ENCODE measurements at regions not wholly inside any gene's neighbourhood (a gene's known extent, or its start where the extent isn't known, plus 50 kb on each side); places are given as distances from the start of the nearest gene placed in this dataset.

- no peaks in the 10 kb centered on the region for H4K20me1 ChIP-seq (ENCODE audit: insufficient read depth, low read length, poor library complexity, severe bottlenecking)
- no peak overlapping the region for H3K9ac ChIP-seq (ENCODE audit: low read depth, low read length, poor library complexity, severe bottlenecking)
- no peak overlapping the region for H3K4me2 ChIP-seq (ENCODE audit: low read depth, low read length, poor library complexity, severe bottlenecking)
- no peaks in the 10 kb centered on the region for H3K9me3 ChIP-seq (ENCODE audit: insufficient read depth, low read depth, low read length)
- H3K4me1 ChIP-seq (ENCODE audit: insufficient read depth, low read length, poor library complexity, severe bottlenecking) = no peaks in the 10 kb centered on the region
- no peak overlapping the region for H3K4me3 ChIP-seq (ENCODE audit: low read length, poor library complexity, severe bottlenecking)
- H3F3A ChIP-seq (ENCODE audit: low read depth) = no peaks in the 10 kb centered on the region
- H3K79me2 ChIP-seq (ENCODE audit: insufficient read depth, low read length) = no peaks in the 10 kb centered on the region
- no peaks in the 10 kb centered on the region for H3K9me2 ChIP-seq (replicated peaks; ENCODE audit: low read depth, low read length)
- no peaks in the 10 kb centered on the region for H3K36me3 ChIP-seq (ENCODE audit: insufficient read depth, low read length)
- H2AFZ ChIP-seq (ENCODE audit: low read length) = no peak overlapping the region
- TF ChIP-seq EZH2phosphoT487 (IDR thresholded peaks at IDR 0.05; ENCODE audit: borderline replicate concordance) = no peak
- TF ChIP-seq CTCF (conservative IDR thresholded peaks at IDR 0.05; ENCODE audit: low read length) = no peak
- no peaks in the 10 kb centered on the region for H3K27me3 ChIP-seq (ENCODE audit: insufficient read depth, low read length, poor library complexity, severe bottlenecking)
Measured at GRCh38 chr2:220849433-220849832, 722.7 kb downstream of the EPHA4 start.

GRCh38 chr2:220850116-220850515 is 722.0 kb downstream of the EPHA4 start:
- no peak overlapping the region for H2AFZ ChIP-seq (ENCODE audit: low read length)
- no peak for TF ChIP-seq EZH2phosphoT487 (IDR thresholded peaks at IDR 0.05; ENCODE audit: borderline replicate concordance)
- TF ChIP-seq CTCF (conservative IDR thresholded peaks at IDR 0.05; ENCODE audit: low read length) = no peak
- H3K36me3 ChIP-seq (ENCODE audit: insufficient read depth, low read length) = no peaks in the 10 kb centered on the region

GRCh38 chr2:220855296-220855695 is 716.8 kb downstream of the EPHA4 start:
- no peaks in the 10 kb centered on the region for H3K9me3 ChIP-seq (ENCODE audit: insufficient read depth, low read depth, low read length)
- H3F3A ChIP-seq (ENCODE audit: low read depth) = no peaks in the 10 kb centered on the region
- TF ChIP-seq EZH2phosphoT487 (IDR thresholded peaks at IDR 0.05; ENCODE audit: borderline replicate concordance) (no peak), CTCF (conservative IDR thresholded peaks at IDR 0.05; ENCODE audit: low read length) (no peak)
- no peaks in the 10 kb centered on the region for H3K4me1 ChIP-seq (ENCODE audit: insufficient read depth, low read length, poor library complexity, severe bottlenecking)
- H2AFZ ChIP-seq (ENCODE audit: low read length) = no peak overlapping the region
- H3K4me3 ChIP-seq (ENCODE audit: low read length, poor library complexity, severe bottlenecking) = no peak overlapping the region
- H3K9ac ChIP-seq (ENCODE audit: low read depth, low read length, poor library complexity, severe bottlenecking) = no peak overlapping the region
- H3K9me2 ChIP-seq (replicated peaks; ENCODE audit: low read depth, low read length) = no peaks in the 10 kb centered on the region
- H3K27me3 ChIP-seq (ENCODE audit: insufficient read depth, low read length, poor library complexity, severe bottlenecking) = no peaks in the 10 kb centered on the region
- H4K20me1 ChIP-seq (ENCODE audit: insufficient read depth, low read length, poor library complexity, severe bottlenecking) = no peaks in the 10 kb centered on the region
- H3K36me3 ChIP-seq (ENCODE audit: insufficient read depth, low read length) = no peaks in the 10 kb centered on the region
- no peaks in the 10 kb centered on the region for H3K79me2 ChIP-seq (ENCODE audit: insufficient read depth, low read length)
- H3K4me2 ChIP-seq (ENCODE audit: low read depth, low read length, poor library complexity, severe bottlenecking) = no peak overlapping the region

More at GRCh38 chr2:220850116-220850515, 722.0 kb downstream of the EPHA4 start:
- H3K4me2 ChIP-seq (ENCODE audit: low read depth, low read length, poor library complexity, severe bottlenecking) = no peak overlapping the region
- H3K9ac ChIP-seq (ENCODE audit: low read depth, low read length, poor library complexity, severe bottlenecking) = no peak overlapping the region
- no peaks in the 10 kb centered on the region for H3K9me2 ChIP-seq (replicated peaks; ENCODE audit: low read depth, low read length)
- no peaks in the 10 kb centered on the region for H3K9me3 ChIP-seq (ENCODE audit: insufficient read depth, low read depth, low read length)
- no peaks in the 10 kb centered on the region for H3K4me1 ChIP-seq (ENCODE audit: insufficient read depth, low read length, poor library complexity, severe bottlenecking)
- no peaks in the 10 kb centered on the region for H3F3A ChIP-seq (ENCODE audit: low read depth)
- no peak overlapping the region for H3K4me3 ChIP-seq (ENCODE audit: low read length, poor library complexity, severe bottlenecking)
- no peaks in the 10 kb centered on the region for H3K79me2 ChIP-seq (ENCODE audit: insufficient read depth, low read length)
- no peaks in the 10 kb centered on the region for H3K27me3 ChIP-seq (ENCODE audit: insufficient read depth, low read length, poor library complexity, severe bottlenecking)
- H4K20me1 ChIP-seq (ENCODE audit: insufficient read depth, low read length, poor library complexity, severe bottlenecking) = no peaks in the 10 kb centered on the region

Measured in Loucy (cell line).